ENCODE measurements at regions not wholly inside any gene's neighbourhood (a gene's known extent, or its start where the extent isn't known, plus 50 kb on each side); places are given as distances from the start of the nearest gene placed in this dataset.
"Not testable (repeated sequence)": the region's sequence is repeated elsewhere in the genome, so short reads cannot be mapped to it uniquely, and the experiment has no call there.

- no peak for DNase-seq
These were observed 627.2 kb upstream of the SLITRK6 start for GRCh38 chr13:86426437-86426836.

GRCh38 chr13:86429756-86430155 is 630.5 kb upstream of the SLITRK6 start:
- no peak for DNase-seq

- no peak for DNase-seq
These were observed 638.8 kb upstream of the SLITRK6 start for GRCh38 chr13:86438034-86438433.

- DNase-seq, result no peak
These were observed 646.0 kb upstream of the SLITRK6 start for GRCh38 chr13:86445206-86445605.

GRCh38 chr13:86445672-86446071 is 646.5 kb upstream of the SLITRK6 start:
- DNase-seq, result no peak

GRCh38 chr13:86446311-86446710 is 647.1 kb upstream of the SLITRK6 start:
- DNase-seq, result no peak

GRCh38 chr13:86447479-86447878 is 648.3 kb upstream of the SLITRK6 start:
- DNase-seq, result no peak

GRCh38 chr13:86462011-86462410 is 662.8 kb upstream of the SLITRK6 start:
- no peak for DNase-seq

GRCh38 chr13:86464193-86464592 is 665.0 kb upstream of the SLITRK6 start:
- DNase-seq, result no peak

- DNase-seq, result no peak
These were observed 675.8 kb upstream of the SLITRK6 start for GRCh38 chr13:86474971-86475370.

- DNase-seq, result no peak
These were observed 677.4 kb upstream of the SLITRK6 start for GRCh38 chr13:86476656-86477055.

- no peak for DNase-seq
These were observed 687.4 kb upstream of the SLITRK6 start for GRCh38 chr13:86486582-86486981.

GRCh38 chr13:86491121-86491520 is 691.9 kb upstream of the SLITRK6 start:
- no peak for DNase-seq

- DNase-seq, result not testable (repeated sequence)
These were observed 702.7 kb upstream of the SLITRK6 start for GRCh38 chr13:86501931-86502330.

GRCh38 chr13:86510792-86511191 is 711.6 kb upstream of the SLITRK6 start:
- DNase-seq, result no peak

GRCh38 chr13:86541461-86541860 is 742.2 kb upstream of the SLITRK6 start:
- no peak for DNase-seq

GRCh38 chr13:86554066-86554465 is 754.8 kb upstream of the SLITRK6 start:
- DNase-seq, result no peak

- no peak for DNase-seq
These were observed 760.7 kb upstream of the SLITRK6 start for GRCh38 chr13:86559901-86560300.

GRCh38 chr13:86562866-86563265 is 763.6 kb upstream of the SLITRK6 start:
- DNase-seq, result no peak

GRCh38 chr13:86563308-86563707 is 764.1 kb upstream of the SLITRK6 start:
- DNase-seq, result no peak

GRCh38 chr13:86567119-86567518 is 767.9 kb upstream of the SLITRK6 start:
- DNase-seq, result no peak

GRCh38 chr13:86569119-86569518 is 769.9 kb upstream of the SLITRK6 start:
- DNase-seq, result no peak

- no peak for DNase-seq
These were observed 770.8 kb upstream of the SLITRK6 start for GRCh38 chr13:86569974-86570373.

GRCh38 chr13:86572115-86572514 is 772.9 kb upstream of the SLITRK6 start:
- DNase-seq, result no peak

- DNase-seq, result no peak
These were observed 780.4 kb upstream of the SLITRK6 start for GRCh38 chr13:86579662-86580061.

GRCh38 chr13:86581706-86582105 is 782.5 kb upstream of the SLITRK6 start:
- no peak for DNase-seq
